GM12878 (cell line): ENCODE measurements at regions not wholly inside any gene's neighbourhood (a gene's known extent, or its start where the extent isn't known, plus 50 kb on each side); places are given as distances from the start of the nearest gene placed in this dataset.

Source experiments
- BCL11A ChIP-seq: IDR thresholded peaks from 2 replicates; pipeline ENCODE4 v1.6.1; 2011; ENCODE audit warnings: low read depth, low read length
- BRCA1 ChIP-seq: IDR thresholded peaks from 2 replicates; pipeline ENCODE4 v1.6.1; 2011; ENCODE audit warnings: low read depth, low read length, improper control_type of control experiment
- CREB1 ChIP-seq: IDR thresholded peaks from 2 replicates; pipeline ENCODE4 v1.6.1; 2012; ENCODE audit warnings: low read depth, mild to moderate bottlenecking, inconsistent platforms
- ELK1 ChIP-seq: IDR thresholded peaks from 2 replicates; pipeline ENCODE4 v1.6.1; 2012; ENCODE audit warnings: low read depth, low read length, improper control_type of control experiment
- HDGF ChIP-seq: fragments of 450-650 bp; IDR thresholded peaks from 2 replicates; pipeline ENCODE4 v1.6.1; 2016; ENCODE audit warnings: antibody characterized with exemption
- KDM1A ChIP-seq: fragments of 200-600 bp; sonication (generic); IDR thresholded peaks from 2 replicates; pipeline ENCODE4 v1.6.1; 2016; ENCODE audit warnings: borderline replicate concordance
- KLF5 ChIP-seq: fragments of 450-650 bp; IDR thresholded peaks from 2 replicates; pipeline ENCODE4 v1.6.1; 2014; ENCODE audit warnings: mild to moderate bottlenecking; ENCODE audit not compliant: partially characterized antibody
- LARP7 ChIP-seq: fragments of 450-650 bp; IDR thresholded peaks from 2 replicates; pipeline ENCODE4 v1.6.1; 2017; ENCODE audit warnings: mild to moderate bottlenecking
- MTA2 ChIP-seq: fragments of 450-650 bp; IDR thresholded peaks from 2 replicates; pipeline ENCODE4 v1.6.1; 2016; ENCODE audit warnings: low read depth, mild to moderate bottlenecking, moderate library complexity
- NR2C2 ChIP-seq: IDR thresholded peaks from 2 replicates; pipeline ENCODE4 v1.6.1; 2011; ENCODE audit warnings: borderline replicate concordance, low read depth; ENCODE audit not compliant: control insufficient read depth, insufficient read length
- PAX8 ChIP-seq: fragments of 450-650 bp; IDR thresholded peaks from 2 replicates; pipeline ENCODE4 v1.6.1; 2017; ENCODE audit warnings: mild to moderate bottlenecking, moderate library complexity
- POLR2AphosphoS5 ChIP-seq: IDR thresholded peaks from 2 replicates; pipeline ENCODE4 v1.6.1; 2011; ENCODE audit warnings: mild to moderate bottlenecking, low read length, inconsistent platforms
- RELA ChIP-seq: fragments of 450-650 bp; IDR thresholded peaks from 2 replicates; pipeline ENCODE4 v1.8.0; 2014; ENCODE audit warnings: borderline replicate concordance; ENCODE audit not compliant: partially characterized antibody
- SMARCA5 ChIP-seq: fragments of 450-650 bp; IDR thresholded peaks from 2 replicates; pipeline ENCODE4 v1.6.1; 2017; ENCODE audit warnings: mild to moderate bottlenecking
- SPI1 ChIP-seq: IDR thresholded peaks from 2 replicates; pipeline ENCODE4 v1.6.1; 2011; ENCODE audit warnings: low read depth, mild to moderate bottlenecking, low read length, moderate library complexity, borderline replicate concordance; ENCODE audit not compliant: insufficient read depth
- TCF7 ChIP-seq: IDR thresholded peaks from 2 replicates; pipeline ENCODE4 v1.6.1; 2014; ENCODE audit warnings: antibody characterized with exemption, borderline replicate concordance
- ZNF274 ChIP-seq: IDR thresholded peaks from one replicate; pipeline ENCODE4 v1.8.0; 2011; ENCODE audit not compliant: insufficient read length, insufficient read depth
- ZNF384 ChIP-seq: IDR thresholded peaks from 2 replicates; pipeline ENCODE4 v1.6.1; 2012; ENCODE audit warnings: low read depth, mild to moderate bottlenecking, low read length, improper control_type of control experiment, borderline replicate concordance
- TF ChIP-seq, protein P1 (sequence below): fragments of 450-650 bp; conservative IDR thresholded peaks from 2 replicates; pipeline ENCODE4 v1.6.1; 2017; ENCODE audit warnings: mild to moderate bottlenecking, moderate library complexity
- TF ChIP-seq, protein P2 (sequence below): fragments of 450-650 bp; IDR thresholded peaks from 2 replicates; pipeline ENCODE4 v1.6.1; 2017; ENCODE audit warnings: low read depth, mild to moderate bottlenecking, moderate library complexity
- TF ChIP-seq, protein P3 (sequence below): fragments of 150-350 bp; IDR thresholded peaks from 2 replicates; pipeline ENCODE4 v1.6.1; 2014; ENCODE audit warnings: mild to moderate bottlenecking, low read depth, low read length
- TF ChIP-seq, protein P4 (sequence below): fragments of 450-650 bp; IDR thresholded peaks from 2 replicates; pipeline ENCODE4 v1.6.1; 2018; ENCODE audit warnings: borderline replicate concordance, mild to moderate bottlenecking; ENCODE audit not compliant: partially characterized antibody

DNA sequence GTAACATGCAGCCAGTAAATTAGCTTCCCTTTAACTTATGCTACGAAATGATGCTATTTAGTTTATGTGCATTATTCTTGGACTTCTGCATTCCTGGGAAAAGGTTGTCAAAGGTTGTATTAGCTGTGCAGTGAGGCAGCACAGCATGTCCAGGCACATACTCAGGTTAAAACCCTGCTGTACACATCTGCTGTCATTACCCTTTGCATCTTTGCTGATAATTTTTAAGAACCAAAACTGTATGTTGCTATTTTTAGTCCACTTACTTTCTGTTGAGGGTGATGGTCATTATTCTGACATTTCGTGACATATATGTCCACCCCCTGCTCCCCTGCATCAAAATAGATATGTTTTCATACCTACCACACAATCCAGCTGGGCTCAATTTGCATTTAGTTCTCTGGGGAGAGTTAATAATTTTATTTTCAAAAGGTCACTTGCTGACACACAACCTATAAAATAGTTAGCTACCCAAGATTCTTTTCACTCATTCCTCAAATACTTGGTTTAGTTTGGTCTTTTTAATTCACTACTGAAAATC, 142.5 kb upstream of the SPACA1 start (continued):
- TF ChIP-seq, protein P1, sequence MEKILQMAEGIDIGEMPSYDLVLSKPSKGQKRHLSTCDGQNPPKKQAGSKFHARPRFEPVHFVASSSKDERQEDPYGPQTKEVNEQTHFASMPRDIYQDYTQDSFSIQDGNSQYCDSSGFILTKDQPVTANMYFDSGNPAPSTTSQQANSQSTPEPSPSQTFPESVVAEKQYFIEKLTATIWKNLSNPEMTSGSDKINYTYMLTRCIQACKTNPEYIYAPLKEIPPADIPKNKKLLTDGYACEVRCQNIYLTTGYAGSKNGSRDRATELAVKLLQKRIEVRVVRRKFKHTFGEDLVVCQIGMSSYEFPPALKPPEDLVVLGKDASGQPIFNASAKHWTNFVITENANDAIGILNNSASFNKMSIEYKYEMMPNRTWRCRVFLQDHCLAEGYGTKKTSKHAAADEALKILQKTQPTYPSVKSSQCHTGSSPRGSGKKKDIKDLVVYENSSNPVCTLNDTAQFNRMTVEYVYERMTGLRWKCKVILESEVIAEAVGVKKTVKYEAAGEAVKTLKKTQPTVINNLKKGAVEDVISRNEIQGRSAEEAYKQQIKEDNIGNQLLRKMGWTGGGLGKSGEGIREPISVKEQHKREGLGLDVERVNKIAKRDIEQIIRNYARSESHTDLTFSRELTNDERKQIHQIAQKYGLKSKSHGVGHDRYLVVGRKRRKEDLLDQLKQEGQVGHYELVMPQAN, result no peak
- TF ChIP-seq, protein P2, sequence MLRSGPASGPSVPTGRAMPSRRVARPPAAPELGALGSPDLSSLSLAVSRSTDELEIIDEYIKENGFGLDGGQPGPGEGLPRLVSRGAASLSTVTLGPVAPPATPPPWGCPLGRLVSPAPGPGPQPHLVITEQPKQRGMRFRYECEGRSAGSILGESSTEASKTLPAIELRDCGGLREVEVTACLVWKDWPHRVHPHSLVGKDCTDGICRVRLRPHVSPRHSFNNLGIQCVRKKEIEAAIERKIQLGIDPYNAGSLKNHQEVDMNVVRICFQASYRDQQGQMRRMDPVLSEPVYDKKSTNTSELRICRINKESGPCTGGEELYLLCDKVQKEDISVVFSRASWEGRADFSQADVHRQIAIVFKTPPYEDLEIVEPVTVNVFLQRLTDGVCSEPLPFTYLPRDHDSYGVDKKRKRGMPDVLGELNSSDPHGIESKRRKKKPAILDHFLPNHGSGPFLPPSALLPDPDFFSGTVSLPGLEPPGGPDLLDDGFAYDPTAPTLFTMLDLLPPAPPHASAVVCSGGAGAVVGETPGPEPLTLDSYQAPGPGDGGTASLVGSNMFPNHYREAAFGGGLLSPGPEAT, result peak; percentile 67; the same call in 1 of the 2 replicates
- TF ChIP-seq KDM1A, result no peak
- TF ChIP-seq PAX8, result no peak
- TF ChIP-seq KLF5, result no peak
- no peak for TF ChIP-seq LARP7
- no peak for TF ChIP-seq ELK1
- TF ChIP-seq CREB1, result peak; percentile 70
- TF ChIP-seq, protein P3, sequence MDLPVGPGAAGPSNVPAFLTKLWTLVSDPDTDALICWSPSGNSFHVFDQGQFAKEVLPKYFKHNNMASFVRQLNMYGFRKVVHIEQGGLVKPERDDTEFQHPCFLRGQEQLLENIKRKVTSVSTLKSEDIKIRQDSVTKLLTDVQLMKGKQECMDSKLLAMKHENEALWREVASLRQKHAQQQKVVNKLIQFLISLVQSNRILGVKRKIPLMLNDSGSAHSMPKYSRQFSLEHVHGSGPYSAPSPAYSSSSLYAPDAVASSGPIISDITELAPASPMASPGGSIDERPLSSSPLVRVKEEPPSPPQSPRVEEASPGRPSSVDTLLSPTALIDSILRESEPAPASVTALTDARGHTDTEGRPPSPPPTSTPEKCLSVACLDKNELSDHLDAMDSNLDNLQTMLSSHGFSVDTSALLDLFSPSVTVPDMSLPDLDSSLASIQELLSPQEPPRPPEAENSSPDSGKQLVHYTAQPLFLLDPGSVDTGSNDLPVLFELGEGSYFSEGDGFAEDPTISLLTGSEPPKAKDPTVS, result no peak
- TF ChIP-seq BRCA1, result no peak
- TF ChIP-seq POLR2AphosphoS5, result peak; percentile 54; the same call in 1 of the 2 replicates
- TF ChIP-seq SMARCA5, result peak; percentile 54; the same call in 1 of the 2 replicates
- no peak for TF ChIP-seq HDGF
- TF ChIP-seq BCL11A, result peak; percentile 94
- TF ChIP-seq SPI1, result no peak
- TF ChIP-seq, protein P4, sequence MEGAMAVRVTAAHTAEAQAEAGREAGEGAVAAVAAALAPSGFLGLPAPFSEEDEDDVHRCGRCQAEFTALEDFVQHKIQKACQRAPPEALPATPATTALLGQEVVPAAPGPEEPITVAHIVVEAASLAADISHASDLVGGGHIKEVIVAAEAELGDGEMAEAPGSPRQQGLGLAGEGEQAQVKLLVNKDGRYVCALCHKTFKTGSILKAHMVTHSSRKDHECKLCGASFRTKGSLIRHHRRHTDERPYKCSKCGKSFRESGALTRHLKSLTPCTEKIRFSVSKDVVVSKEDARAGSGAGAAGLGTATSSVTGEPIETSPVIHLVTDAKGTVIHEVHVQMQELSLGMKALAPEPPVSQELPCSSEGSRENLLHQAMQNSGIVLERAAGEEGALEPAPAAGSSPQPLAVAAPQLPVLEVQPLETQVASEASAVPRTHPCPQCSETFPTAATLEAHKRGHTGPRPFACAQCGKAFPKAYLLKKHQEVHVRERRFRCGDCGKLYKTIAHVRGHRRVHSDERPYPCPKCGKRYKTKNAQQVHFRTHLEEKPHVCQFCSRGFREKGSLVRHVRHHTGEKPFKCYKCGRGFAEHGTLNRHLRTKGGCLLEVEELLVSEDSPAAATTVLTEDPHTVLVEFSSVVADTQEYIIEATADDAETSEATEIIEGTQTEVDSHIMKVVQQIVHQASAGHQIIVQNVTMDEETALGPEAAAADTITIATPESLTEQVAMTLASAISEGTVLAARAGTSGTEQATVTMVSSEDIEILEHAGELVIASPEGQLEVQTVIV, result no peak
- peak; percentile 91 for TF ChIP-seq MTA2
- TF ChIP-seq RELA, result no peak
- TF ChIP-seq ZNF384, result no peak
- no peak for TF ChIP-seq NR2C2
- no peak for TF ChIP-seq TCF7
- no peak for TF ChIP-seq ZNF274
